IMR-90 (cell line): ENCODE measurements at regions not wholly inside any gene's neighbourhood (a gene's known extent, or its start where the extent isn't known, plus 50 kb on each side); places are given as distances from the start of the nearest gene placed in this dataset.

Experiments
- ATAC-seq: fragments of 200-7000 bp; cut with Tn5 transposase; 2 replicates; pipeline ENCODE4 v1.9.1; 2020; ENCODE audit warnings: low read depth, mild to moderate bottlenecking, moderate library complexity
- BruUV-seq: library from RNA; stranded (reverse); fragments of 400-500 nt; replicated peaks from 2 replicates; lab custom pipeline; 2021; lab: Mats Ljungman, UMichigan
- CTCF ChIA-PET: fragments of 300-600 bp; formaldehyde crosslinking; extraction: SDS; loops from one replicate; lab custom pipeline; 2021; ENCODE audit warnings: antibody characterized with exemption; lab: Yijun Ruan, JAX
- POLR2A ChIA-PET: fragments of 300-600 bp; sonication (Branson Sonifier 250); formaldehyde crosslinking; loops from one replicate; lab custom pipeline; 2022; ENCODE audit warnings: antibody characterized with exemption; ENCODE audit not compliant: unreplicated experiment; lab: Charles Lee
- DNase-seq: peaks from one replicate; pipeline ENCODE4 v3.0.0; 2013
- H2AFZ ChIP-seq: replicated peaks from 2 replicates; pipeline ENCODE3; 2013; ENCODE audit warnings: low read length, mild to moderate bottlenecking; ENCODE audit not compliant: poor library complexity
- H2AK5ac ChIP-seq: 2 replicates; pipeline ENCODE4 v1.6.1; 2013; ENCODE audit warnings: low read depth, low read length, inconsistent platforms
- H2AK9ac ChIP-seq: replicated peaks from 2 replicates; pipeline ENCODE3; 2013; ENCODE audit warnings: mild to moderate bottlenecking, low read depth, low read length, moderate library complexity; ENCODE audit not compliant: poor library complexity
- H2BK120ac ChIP-seq: 2 replicates; pipeline ENCODE4 v1.6.1; 2013; ENCODE audit warnings: low read depth, low read length, inconsistent platforms
- H2BK15ac ChIP-seq: 3 replicates; pipeline ENCODE4 v1.6.1; 2013; ENCODE audit warnings: low read depth, low read length, inconsistent platforms
- H2BK20ac ChIP-seq: 2 replicates; pipeline ENCODE4 v1.6.1; 2013; ENCODE audit warnings: low read depth, mild to moderate bottlenecking, inconsistent platforms, low read length, moderate library complexity
- H2BK5ac ChIP-seq: 2 replicates; pipeline ENCODE4 v1.6.1; 2013; ENCODE audit warnings: mild to moderate bottlenecking, low read depth, low read length, inconsistent platforms; ENCODE audit not compliant: poor library complexity, severe bottlenecking
- H3K14ac ChIP-seq: replicated peaks from 2 replicates; pipeline ENCODE4 v1.6.1; 2013; ENCODE audit warnings: low read depth, low read length, inconsistent platforms
- H3K18ac ChIP-seq: 2 replicates; pipeline ENCODE4 v1.6.1; 2013; ENCODE audit warnings: low read depth, low read length, control low read depth
- H3K23ac ChIP-seq: 2 replicates; pipeline ENCODE4 v1.6.1; 2013; ENCODE audit warnings: low read depth, low read length, inconsistent platforms
- H3K27ac ChIP-seq: 2 replicates; pipeline ENCODE4 v1.5.1; 2013; ENCODE audit warnings: mild to moderate bottlenecking, control low read depth, low read length; ENCODE audit not compliant: insufficient read depth
- H3K27me3 ChIP-seq: 2 replicates; pipeline ENCODE4 v1.6.1; 2013; ENCODE audit warnings: low read length; ENCODE audit not compliant: control insufficient read depth, insufficient read depth
- H3K36me3 ChIP-seq: 2 replicates; pipeline ENCODE4 v1.6.1; 2013; ENCODE audit warnings: low read length, mixed read lengths; ENCODE audit not compliant: control insufficient read depth, insufficient read depth
- H3K4ac ChIP-seq: 2 replicates; pipeline ENCODE4 v1.6.1; 2013; ENCODE audit warnings: low read depth, low read length, inconsistent platforms
- H3K4me1 ChIP-seq: 2 replicates; pipeline ENCODE4 v1.6.1; 2013; ENCODE audit warnings: low read length, mixed read lengths; ENCODE audit not compliant: control insufficient read depth, insufficient read depth
- H3K4me2 ChIP-seq: 2 replicates; pipeline ENCODE4 v1.6.1; 2013; ENCODE audit warnings: low read depth, mild to moderate bottlenecking, control low read depth, low read length, moderate library complexity
- H3K4me3 ChIP-seq: 2 replicates; pipeline ENCODE4 v1.5.1; 2013; ENCODE audit warnings: low read depth, mild to moderate bottlenecking, control low read depth, low read length, moderate library complexity; ENCODE audit not compliant: insufficient read depth
- H3K56ac ChIP-seq: 2 replicates; pipeline ENCODE4 v1.6.1; 2013; ENCODE audit warnings: low read length, inconsistent platforms; ENCODE audit not compliant: insufficient read depth; ENCODE audit errors: extremely low read depth
- H3K79me1 ChIP-seq, 2 experiments: 2 replicates each; pipeline ENCODE4 v1.6.1; 2013; ENCODE audit warnings: low read length in 2 of 2, inconsistent platforms in 1 of 2, low read depth in 1 of 2
- H3K9ac ChIP-seq: 2 replicates; pipeline ENCODE4 v1.6.1; 2013; ENCODE audit warnings: low read depth, low read length, control low read depth
- H3K9me1 ChIP-seq: 2 replicates; pipeline ENCODE4 v1.6.1; 2013; ENCODE audit warnings: low read length, inconsistent platforms; ENCODE audit not compliant: insufficient read depth
- H3K9me3 ChIP-seq: 2 replicates; pipeline ENCODE4 v1.6.1; 2013; ENCODE audit warnings: low read length; ENCODE audit not compliant: control insufficient read depth, insufficient read depth
- H4K20me1 ChIP-seq: 2 replicates; pipeline ENCODE4 v1.6.1; 2013; ENCODE audit warnings: low read length, inconsistent platforms; ENCODE audit not compliant: insufficient read depth
- H4K5ac ChIP-seq: 2 replicates; pipeline ENCODE4 v1.6.1; 2013; ENCODE audit warnings: mild to moderate bottlenecking, low read depth, low read length, control low read depth
- H4K8ac ChIP-seq, 2 experiments: 2 replicates each; pipeline ENCODE4 v1.6.1; 2013; ENCODE audit warnings: low read depth in 2 of 2, low read length in 2 of 2, control low read depth in 1 of 2, inconsistent platforms in 1 of 2
- H4K91ac ChIP-seq: 2 replicates; pipeline ENCODE4 v1.6.1; 2013; ENCODE audit warnings: low read depth, low read length, inconsistent platforms; ENCODE audit not compliant: insufficient read depth
- BHLHE40 ChIP-seq: fragments of 150-350 bp; IDR thresholded peaks from 2 replicates; pipeline ENCODE4 v1.6.1; 2016; ENCODE audit warnings: mild to moderate bottlenecking, low read depth, low read length
- CEBPB ChIP-seq: IDR thresholded peaks from 2 replicates; pipeline ENCODE4 v1.6.1; 2012; ENCODE audit warnings: low read depth, low read length, improper control_type of control experiment
- CHD1 ChIP-seq: IDR thresholded peaks from 2 replicates; pipeline ENCODE4 v1.6.1; 2012; ENCODE audit warnings: low read depth, low read length, improper control_type of control experiment
- FOS ChIP-seq: fragments of 150-350 bp; IDR thresholded peaks from 2 replicates; pipeline ENCODE4 v1.6.1; 2016; ENCODE audit warnings: low read depth, low read length
- MAFK ChIP-seq: IDR thresholded peaks from 2 replicates; pipeline ENCODE4 v1.6.1; 2012; ENCODE audit warnings: low read depth, low read length, improper control_type of control experiment
- MAZ ChIP-seq: IDR thresholded peaks from 2 replicates; pipeline ENCODE4 v1.6.1; 2012; ENCODE audit warnings: low read depth, mild to moderate bottlenecking, low read length, improper control_type of control experiment, moderate library complexity, borderline replicate concordance
- MXI1 ChIP-seq: IDR thresholded peaks from 2 replicates; pipeline ENCODE4 v1.6.1; 2012; ENCODE audit warnings: low read depth, mild to moderate bottlenecking, low read length, moderate library complexity, borderline replicate concordance
- NFE2L2 ChIP-seq: fragments of 150-350 bp; IDR thresholded peaks from 2 replicates; pipeline ENCODE4 v1.6.1; 2016; ENCODE audit warnings: low read depth, mild to moderate bottlenecking, low read length
- POLR2A ChIP-seq: IDR thresholded peaks from 2 replicates; pipeline ENCODE4 v1.6.1; 2012; ENCODE audit warnings: mild to moderate bottlenecking, low read depth, low read length
- RAD21 ChIP-seq: IDR thresholded peaks from 2 replicates; pipeline ENCODE4 v1.6.1; 2012; ENCODE audit warnings: low read length, improper control_type of control experiment
- RCOR1 ChIP-seq: IDR thresholded peaks from 2 replicates; pipeline ENCODE4 v1.6.1; 2012; ENCODE audit warnings: mild to moderate bottlenecking, low read length, improper control_type of control experiment; ENCODE audit not compliant: insufficient replicate concordance
- RFX5 ChIP-seq: IDR thresholded peaks from 2 replicates; pipeline ENCODE4 v1.8.0; 2012; ENCODE audit warnings: low read depth, mild to moderate bottlenecking, low read length, moderate library complexity
- SMC3 ChIP-seq: fragments of 150-350 bp; IDR thresholded peaks from 2 replicates; pipeline ENCODE4 v1.6.1; 2016; ENCODE audit warnings: low read depth, mild to moderate bottlenecking, antibody characterized with exemption, low read length, moderate library complexity
- WGBS, 2 experiments: methylation state at CpG; one replicate each; pipeline versions ENCODE4 v1.1.5 to v1.1.7; 2013; ENCODE audit warnings: missing lambda C conversion rate in 2 of 2; ENCODE audit not compliant: insufficient read length in 1 of 2; ENCODE audit errors: extremely low coverage in 2 of 2; 5-methylcytosine and 5-hydroxymethylcytosine counted together
- dilution Hi-C: fragments of 300-500 bp; cut with HindIII; formaldehyde crosslinking; loops from one replicate; pipeline ENCODE4 v1.14.3; 2018; ENCODE audit warnings: low sequenced_read_pairs; ENCODE audit not compliant: unreplicated experiment
- in situ Hi-C: fragments of 300-500 bp; cut with MboI; formaldehyde crosslinking; loops from 3 replicates; pipeline ENCODE4 v1.14.3; 2019; ENCODE audit warnings: low sequenced_read_pairs, inconsistent platforms, mixed read lengths
- intact Hi-C: fragments of 100-400 bp; cut with micrococcal nuclease; formaldehyde crosslinking; loops from 2 replicates; pipeline ENCODE4 v1.10.0; 2022
- TF ChIP-seq, protein P1 (sequence below): conservative IDR thresholded peaks from 2 replicates; pipeline ENCODE4 v1.5.1; 2012; ENCODE audit warnings: mild to moderate bottlenecking, low read depth, low read length, improper control_type of control experiment
- TF ChIP-seq, protein P2 (sequence below): fragments of 150-350 bp; IDR thresholded peaks from 2 replicates; pipeline ENCODE4 v1.6.1; 2017; ENCODE audit warnings: mild to moderate bottlenecking, antibody characterized with exemption, low read length, low read depth
- TF ChIP-seq, protein P3 (sequence below): fragments of 150-350 bp; IDR thresholded peaks from 2 replicates; pipeline ENCODE4 v1.6.1; 2016; ENCODE audit warnings: low read depth, mild to moderate bottlenecking, low read length, moderate library complexity, borderline replicate concordance

DNA sequence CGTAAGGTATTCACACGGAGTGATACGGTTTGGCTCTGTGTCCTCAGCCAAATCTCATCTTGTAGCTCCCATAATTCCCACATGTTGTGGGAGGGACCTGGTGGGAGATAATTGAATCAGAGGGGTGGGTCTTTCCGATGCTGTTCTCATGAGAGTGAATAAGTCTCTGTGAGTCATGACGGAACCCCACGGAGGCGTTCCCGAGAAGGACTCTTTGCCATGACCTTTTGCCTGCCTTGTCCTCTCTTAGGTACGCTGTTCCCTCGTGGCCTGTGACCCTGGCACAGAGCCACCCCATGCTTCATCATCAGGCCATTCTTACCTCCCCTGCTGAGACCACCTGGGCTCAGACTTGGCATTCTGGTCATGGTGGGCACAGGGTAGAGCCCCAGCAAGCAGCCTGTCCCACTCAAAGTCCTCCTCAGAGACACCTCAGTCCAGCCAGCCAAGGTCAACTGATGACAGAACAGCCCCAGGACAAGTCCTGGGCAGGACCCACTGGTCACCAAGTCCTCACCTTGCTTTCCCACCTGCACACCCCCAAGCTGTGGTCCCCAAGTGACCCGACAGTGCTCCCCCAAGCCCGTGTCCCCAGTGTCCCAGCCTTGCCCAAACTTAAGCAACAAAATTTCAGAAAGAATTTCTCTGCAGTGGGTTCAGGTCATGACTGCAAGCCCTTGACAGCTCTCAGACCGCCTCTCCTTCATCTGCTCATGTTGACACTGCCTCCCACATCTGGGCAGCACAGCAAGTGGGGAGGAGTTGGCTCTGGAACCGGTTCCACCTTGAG, 158.4 kb downstream of the ACTL8 start:
- Histone ChIP-seq H3K36me3 (no peaks in the 10 kb centered on the region), H3K9me3 (no peaks in the 10 kb centered on the region), H3K9me1 (no peaks in the 10 kb centered on the region), H2BK5ac (no peak overlapping the region), H2BK20ac (no peak overlapping the region), H2AK5ac (no peak overlapping the region), H3K56ac (no peak overlapping the region), H3K9ac (no peak overlapping the region), H2BK15ac (no peak overlapping the region), H3K14ac (no peak overlapping the region), H2AK9ac (no peak overlapping the region), H3K4me2 (no peak overlapping the region), H3K79me1 (no peaks in the 10 kb centered on the region), H3K4me1 (no peaks in the 10 kb centered on the region), H3K23ac (no peak overlapping the region), H2BK120ac (no peak overlapping the region), H4K5ac (no peak overlapping the region), H4K91ac (no peak overlapping the region), H4K8ac (no peak overlapping the region), H3K18ac (no peak overlapping the region), H3K4ac (no peak overlapping the region), H3K27me3 (peaks cover 26% of the 10 kb centered on the region; the same call in 1 of the 2 replicates), H2AFZ (no peak overlapping the region), H4K20me1 (no peaks in the 10 kb centered on the region), H3K4me3 (no peak overlapping the region), H3K27ac (no peak overlapping the region)
- 43% methylated on average over 5 of the region's 14 CpGs; no CpG with 5 or more reads in 1 of the 2 experiments for WGBS, 2 experiments
- ATAC-seq (no peak), DNase-seq (no peak)
- ChIA-PET CTCF (no interaction called here), POLR2A (no interaction called here)
- dilution Hi-C loops: no loop called here
- TF ChIP-seq FOS: no peak
- no peak for TF ChIP-seq RAD21
- TF ChIP-seq, protein P1, sequence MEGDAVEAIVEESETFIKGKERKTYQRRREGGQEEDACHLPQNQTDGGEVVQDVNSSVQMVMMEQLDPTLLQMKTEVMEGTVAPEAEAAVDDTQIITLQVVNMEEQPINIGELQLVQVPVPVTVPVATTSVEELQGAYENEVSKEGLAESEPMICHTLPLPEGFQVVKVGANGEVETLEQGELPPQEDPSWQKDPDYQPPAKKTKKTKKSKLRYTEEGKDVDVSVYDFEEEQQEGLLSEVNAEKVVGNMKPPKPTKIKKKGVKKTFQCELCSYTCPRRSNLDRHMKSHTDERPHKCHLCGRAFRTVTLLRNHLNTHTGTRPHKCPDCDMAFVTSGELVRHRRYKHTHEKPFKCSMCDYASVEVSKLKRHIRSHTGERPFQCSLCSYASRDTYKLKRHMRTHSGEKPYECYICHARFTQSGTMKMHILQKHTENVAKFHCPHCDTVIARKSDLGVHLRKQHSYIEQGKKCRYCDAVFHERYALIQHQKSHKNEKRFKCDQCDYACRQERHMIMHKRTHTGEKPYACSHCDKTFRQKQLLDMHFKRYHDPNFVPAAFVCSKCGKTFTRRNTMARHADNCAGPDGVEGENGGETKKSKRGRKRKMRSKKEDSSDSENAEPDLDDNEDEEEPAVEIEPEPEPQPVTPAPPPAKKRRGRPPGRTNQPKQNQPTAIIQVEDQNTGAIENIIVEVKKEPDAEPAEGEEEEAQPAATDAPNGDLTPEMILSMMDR: no peak
- TF ChIP-seq NFE2L2: no peak
- TF ChIP-seq MAFK: no peak
- TF ChIP-seq MXI1: no peak
- TF ChIP-seq MAZ: no peak
- TF ChIP-seq POLR2A: no peak
- no peak for TF ChIP-seq RFX5
- TF ChIP-seq BHLHE40: no peak
- no peak for TF ChIP-seq CHD1
- TF ChIP-seq, protein P2, sequence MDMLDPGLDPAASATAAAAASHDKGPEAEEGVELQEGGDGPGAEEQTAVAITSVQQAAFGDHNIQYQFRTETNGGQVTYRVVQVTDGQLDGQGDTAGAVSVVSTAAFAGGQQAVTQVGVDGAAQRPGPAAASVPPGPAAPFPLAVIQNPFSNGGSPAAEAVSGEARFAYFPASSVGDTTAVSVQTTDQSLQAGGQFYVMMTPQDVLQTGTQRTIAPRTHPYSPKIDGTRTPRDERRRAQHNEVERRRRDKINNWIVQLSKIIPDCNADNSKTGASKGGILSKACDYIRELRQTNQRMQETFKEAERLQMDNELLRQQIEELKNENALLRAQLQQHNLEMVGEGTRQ: no peak
- no peak for TF ChIP-seq SMC3
- TF ChIP-seq RCOR1: no peak
- TF ChIP-seq CEBPB: no peak
- TF ChIP-seq, protein P3, sequence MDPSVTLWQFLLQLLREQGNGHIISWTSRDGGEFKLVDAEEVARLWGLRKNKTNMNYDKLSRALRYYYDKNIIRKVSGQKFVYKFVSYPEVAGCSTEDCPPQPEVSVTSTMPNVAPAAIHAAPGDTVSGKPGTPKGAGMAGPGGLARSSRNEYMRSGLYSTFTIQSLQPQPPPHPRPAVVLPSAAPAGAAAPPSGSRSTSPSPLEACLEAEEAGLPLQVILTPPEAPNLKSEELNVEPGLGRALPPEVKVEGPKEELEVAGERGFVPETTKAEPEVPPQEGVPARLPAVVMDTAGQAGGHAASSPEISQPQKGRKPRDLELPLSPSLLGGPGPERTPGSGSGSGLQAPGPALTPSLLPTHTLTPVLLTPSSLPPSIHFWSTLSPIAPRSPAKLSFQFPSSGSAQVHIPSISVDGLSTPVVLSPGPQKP: no peak
- BruUV-seq: no TSS peak
- in situ Hi-C loops: no loop called here
- intact Hi-C loops: no loop called here
